ENCODE measurements at regions not wholly inside any gene's neighbourhood (a gene's known extent, or its start where the extent isn't known, plus 50 kb on each side); places are given as distances from the start of the nearest gene placed in this dataset.
A peak's percentile ranks its signal among the peaks of the same experiment; 100 is the strongest.

GRCh38 chr1:229024528-229025130 lies 246.3 kb upstream of the RAB4A start:
- DNase-seq: peak in 8 of 58 donors; percentile 12 to 70 (median 34)

GRCh38 chr1:229025576-229025975 lies 245.3 kb upstream of the RAB4A start:
- no peak for DNase-seq

GRCh38 chr1:229027158-229027557 lies 243.8 kb upstream of the RAB4A start:
- no peak for DNase-seq

- DNase-seq: peak in 1 of 58 donors; percentile 18
Observed at GRCh38 chr1:229027622-229028182, 243.2 kb upstream of the RAB4A start.

- no peak for DNase-seq
Observed at GRCh38 chr1:229028544-229028943, 242.4 kb upstream of the RAB4A start.

GRCh38 chr1:229028987-229029878 lies 241.7 kb upstream of the RAB4A start:
- DNase-seq: peak in 3 of 58 donors; percentile 20 to 48 (median 37)

GRCh38 chr1:229029879-229030235 lies 241.1 kb upstream of the RAB4A start:
- DNase-seq: no peak

- DNase-seq: no peak
Observed at GRCh38 chr1:229030630-229031029, 240.3 kb upstream of the RAB4A start.

GRCh38 chr1:229031061-229031460 lies 239.8 kb upstream of the RAB4A start:
- no peak for DNase-seq

- DNase-seq: no peak
Observed at GRCh38 chr1:229031481-229032341, 239.2 kb upstream of the RAB4A start.

GRCh38 chr1:229032375-229032774 lies 238.5 kb upstream of the RAB4A start:
- DNase-seq: no peak

GRCh38 chr1:229033480-229033879 lies 237.4 kb upstream of the RAB4A start:
- DNase-seq: no peak

- DNase-seq: no peak
Observed at GRCh38 chr1:229034342-229034741, 236.6 kb upstream of the RAB4A start.

GRCh38 chr1:229035054-229035747 lies 235.7 kb upstream of the RAB4A start:
- DNase-seq: no peak

GRCh38 chr1:229035748-229036082 lies 235.2 kb upstream of the RAB4A start:
- DNase-seq: no peak

- no peak for DNase-seq
Observed at GRCh38 chr1:229037806-229038405, 233.0 kb upstream of the RAB4A start.

GRCh38 chr1:229040630-229041358 lies 230.1 kb upstream of the RAB4A start:
- no peak for DNase-seq

- DNase-seq: no peak
Observed at GRCh38 chr1:229041946-229042345, 229.0 kb upstream of the RAB4A start.

- DNase-seq: no peak
Observed at GRCh38 chr1:229042482-229042881, 228.4 kb upstream of the RAB4A start.

GRCh38 chr1:229043115-229043514 lies 227.8 kb upstream of the RAB4A start:
- DNase-seq: no peak

All from anterior cingulate cortex (tissue), 58 donors.